ENCODE measurements at regions not wholly inside any gene's neighbourhood (a gene's known extent, or its start where the extent isn't known, plus 50 kb on each side); places are given as distances from the start of the nearest gene placed in this dataset.

- Histone ChIP-seq H3K4me1 (replicated peaks in 1 of 2; ENCODE audit: control insufficient read depth in 2 of 2, insufficient read depth in 2 of 2, low read length in 2 of 2) (no peaks in the 10 kb centered on the region), H3K27me3 (ENCODE audit: control insufficient read depth in 2 of 2, insufficient read depth in 2 of 2, low read length in 2 of 2) (0 out of 5 replicates have a peak, but pooled peaks cover 0 to 6% of the 10 kb centered on the region in 2 experiments), H3K36me3 (ENCODE audit: control insufficient read depth, insufficient read depth, low read length) (no peaks in the 10 kb centered on the region), H3K9me1 (ENCODE audit: control insufficient read depth, insufficient read depth, low read length) (no peaks in the 10 kb centered on the region), H4K20me1 (replicated peaks; ENCODE audit: control insufficient read depth, insufficient read depth, low read length) (no peaks in the 10 kb centered on the region), H2AFZ (ENCODE audit: low read depth, low read length) (no peak overlapping the region), H3K4me2 (ENCODE audit: insufficient read depth, low read length) (no peak overlapping the region), H3K27ac (ENCODE audit: extremely low read depth, low read depth, low read length) (no peak overlapping the region), H3K9me3 (replicated peaks; ENCODE audit: control insufficient read depth, insufficient read depth, low read depth, low read length) (no peaks in the 10 kb centered on the region), H3K79me2 (ENCODE audit: control insufficient read depth, insufficient read depth, low read length) (no peaks in the 10 kb centered on the region), H3K9ac (ENCODE audit: insufficient read depth in 1 of 2, low read depth in 2 of 2, low read length in 2 of 2) (no peak overlapping the region), H3K4me3 (no peak overlapping the region)
- WGBS (ENCODE audit: insufficient coverage, low coverage, missing lambda C conversion rate), result 0% methylated on average over 3 of the region's 3 CpGs
- POLR2A ChIA-PET, result no interaction called here
- BruUV-seq (replicated peaks), result no TSS peak
- in situ Hi-C loops (cut with MboI) (no loop called here), intact Hi-C loops (cut with micrococcal nuclease) (no loop called here)
- TF ChIP-seq HDAC8 (tag; IDR thresholded peaks at IDR 0.05) (no peak), NFIC (IDR thresholded peaks at IDR 0.05) (no peak), NUFIP1 (IDR thresholded peaks at IDR 0.05; ENCODE audit: partially characterized antibody) (no peak), CREB3 (tag; conservative IDR thresholded peaks at IDR 0.05; ENCODE audit: low read depth) (no peak), PURB (CRISPR knock-in tag; IDR thresholded peaks at IDR 0.05; ENCODE audit: low read depth) (no peak), SMARCB1 (IDR thresholded peaks at IDR 0.05; ENCODE audit: insufficient read length, low read depth) (no peak), CSDE1 (IDR thresholded peaks at IDR 0.05) (no peak), ZNF133 (CRISPR knock-in tag; IDR thresholded peaks at IDR 0.05) (no peak), MYBL2 (IDR thresholded peaks at IDR 0.05; ENCODE audit: low read depth) (no peak), MYBL2 (CRISPR knock-in tag; IDR thresholded peaks at IDR 0.05; ENCODE audit: borderline replicate concordance) (no peak), E2F8 (IDR thresholded peaks at IDR 0.05; ENCODE audit: low read depth, partially characterized antibody) (no peak), ZEB2 (IDR thresholded peaks at IDR 0.05) (no peak), FOXM1 (IDR thresholded peaks at IDR 0.05; ENCODE audit: low read depth) (no peak), FOXM1 (CRISPR knock-in tag; IDR thresholded peaks at IDR 0.05; ENCODE audit: low read depth) (no peak), PHF20 (IDR thresholded peaks at IDR 0.05; ENCODE audit: partially characterized antibody) (no peak), SAFB (IDR thresholded peaks at IDR 0.05; ENCODE audit: borderline replicate concordance, low read depth, low read length) (no peak)
- no peak for FAIRE-seq
- ATAC-seq, result no peak
- no peak for DNase-seq (ENCODE audit: extremely low read depth in 1 of 4, low spot score in 3 of 4)
- CTCF ChIA-PET (ENCODE audit: low intra/inter-chr PET ratio), result no interaction called here
Measured at GRCh38 chr15:98586066-98586465, 62.3 kb upstream of the IGF1R start.
